ENCODE measurements at regions not wholly inside any gene's neighbourhood (a gene's known extent, or its start where the extent isn't known, plus 50 kb on each side); places are given as distances from the start of the nearest gene placed in this dataset.

DNA sequence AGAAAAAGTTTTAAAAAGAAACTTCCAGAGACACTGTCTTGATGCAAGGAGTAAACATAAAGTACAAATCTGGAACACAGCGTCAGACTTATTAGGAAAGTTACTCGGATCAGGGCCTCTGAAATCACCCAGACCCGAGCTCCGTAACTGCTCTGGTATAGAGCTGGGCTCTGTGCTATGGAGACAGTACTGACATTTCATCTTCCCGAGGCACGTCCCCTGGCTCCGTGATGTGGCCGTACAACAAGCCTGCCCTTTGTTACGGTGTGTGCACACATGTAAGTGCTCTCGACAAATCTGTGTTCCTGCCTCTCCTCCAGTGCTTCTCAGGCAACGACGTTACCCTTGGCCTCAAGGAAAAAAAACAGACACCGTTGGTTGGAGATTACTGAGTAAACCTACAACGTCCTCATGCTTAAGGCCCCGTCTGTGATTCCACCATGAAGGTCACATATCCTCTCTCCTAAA, 107.0 kb upstream of the IRF2BP2 start:
- H3K9ac ChIP-seq (ENCODE audit: insufficient read depth in 1 of 2, low read depth in 2 of 2, low read length in 2 of 2) = no peak overlapping the region
- BruUV-seq (replicated peaks) = no TSS peak
- POLR2A ChIA-PET = interaction anchor here (0.5 to 3.2 kb wide), 4 partner anchors 13 to 131 kb away, joined by 3 to 19 read pairs (median 10); no protein-coding TSS in a partner anchor
- no peak for TF ChIP-seq ARNT (IDR thresholded peaks at IDR 0.05)
- TF ChIP-seq, protein P1, sequence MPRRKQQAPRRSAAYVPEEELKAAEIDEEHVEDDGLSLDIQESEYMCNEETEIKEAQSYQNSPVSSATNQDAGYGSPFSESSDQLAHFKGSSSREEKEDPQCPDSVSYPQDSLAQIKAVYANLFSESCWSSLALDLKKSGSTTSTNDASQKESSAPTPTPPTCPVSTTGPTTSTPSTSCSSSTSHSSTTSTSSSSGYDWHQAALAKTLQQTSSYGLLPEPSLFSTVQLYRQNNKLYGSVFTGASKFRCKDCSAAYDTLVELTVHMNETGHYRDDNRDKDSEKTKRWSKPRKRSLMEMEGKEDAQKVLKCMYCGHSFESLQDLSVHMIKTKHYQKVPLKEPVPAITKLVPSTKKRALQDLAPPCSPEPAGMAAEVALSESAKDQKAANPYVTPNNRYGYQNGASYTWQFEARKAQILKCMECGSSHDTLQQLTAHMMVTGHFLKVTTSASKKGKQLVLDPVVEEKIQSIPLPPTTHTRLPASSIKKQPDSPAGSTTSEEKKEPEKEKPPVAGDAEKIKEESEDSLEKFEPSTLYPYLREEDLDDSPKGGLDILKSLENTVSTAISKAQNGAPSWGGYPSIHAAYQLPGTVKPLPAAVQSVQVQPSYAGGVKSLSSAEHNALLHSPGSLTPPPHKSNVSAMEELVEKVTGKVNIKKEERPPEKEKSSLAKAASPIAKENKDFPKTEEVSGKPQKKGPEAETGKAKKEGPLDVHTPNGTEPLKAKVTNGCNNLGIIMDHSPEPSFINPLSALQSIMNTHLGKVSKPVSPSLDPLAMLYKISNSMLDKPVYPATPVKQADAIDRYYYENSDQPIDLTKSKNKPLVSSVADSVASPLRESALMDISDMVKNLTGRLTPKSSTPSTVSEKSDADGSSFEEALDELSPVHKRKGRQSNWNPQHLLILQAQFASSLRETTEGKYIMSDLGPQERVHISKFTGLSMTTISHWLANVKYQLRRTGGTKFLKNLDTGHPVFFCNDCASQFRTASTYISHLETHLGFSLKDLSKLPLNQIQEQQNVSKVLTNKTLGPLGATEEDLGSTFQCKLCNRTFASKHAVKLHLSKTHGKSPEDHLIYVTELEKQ (CRISPR knock-in tag; IDR thresholded peaks at IDR 0.05) = 0 out of 2 replicates have a peak, but pooled peaks have one; percentile 16
- 73% methylated on average over 15 of the region's 15 CpGs for WGBS (ENCODE audit: insufficient coverage, low coverage, missing lambda C conversion rate)
- in situ Hi-C loops (cut with MboI) = no loop called here
- no peaks in the 10 kb centered on the region for H3K9me1 ChIP-seq (ENCODE audit: control insufficient read depth, insufficient read depth, low read length)
- FAIRE-seq (no peak), ATAC-seq (no peak), DNase-seq (ENCODE audit: extremely low read depth in 1 of 4, low spot score in 3 of 4) (no peak)
- no peaks in the 10 kb centered on the region for H4K20me1 ChIP-seq (replicated peaks; ENCODE audit: control insufficient read depth, insufficient read depth, low read length)
- intact Hi-C loops (cut with micrococcal nuclease) = no loop called here
- H3K4me1 ChIP-seq (replicated peaks in 1 of 2; ENCODE audit: control insufficient read depth in 2 of 2, insufficient read depth in 2 of 2, low read length in 2 of 2) = peaks cover 11 to 36% of the 10 kb centered on the region in 2 experiments; a peak in 4 of 5 replicates
- H3K36me3 ChIP-seq (ENCODE audit: control insufficient read depth, insufficient read depth, low read length) = no peaks in the 10 kb centered on the region
- H2AFZ ChIP-seq (ENCODE audit: low read depth, low read length) = peak overlapping the region; percentile 70
- H3K27me3 ChIP-seq (ENCODE audit: control insufficient read depth in 2 of 2, insufficient read depth in 2 of 2, low read length in 2 of 2) = no peaks in the 10 kb centered on the region
- no peak overlapping the region for H3K4me2 ChIP-seq (ENCODE audit: insufficient read depth, low read length)
- no peak overlapping the region for H3K4me3 ChIP-seq
- no peaks in the 10 kb centered on the region for H3K9me3 ChIP-seq (replicated peaks; ENCODE audit: control insufficient read depth, insufficient read depth, low read depth, low read length)
- CTCF ChIA-PET (ENCODE audit: low intra/inter-chr PET ratio) = interaction anchor here (1.1 kb wide), 1 partner anchor 100 kb away, joined by 3 read pairs; no protein-coding TSS in a partner anchor
- H3K27ac ChIP-seq (ENCODE audit: extremely low read depth, low read depth, low read length) = no peak overlapping the region
- H3K79me2 ChIP-seq (ENCODE audit: control insufficient read depth, insufficient read depth, low read length) = no peaks in the 10 kb centered on the region

Data from K562 (cell line).